PC-9 (cell line): ENCODE measurements at regions not wholly inside any gene's neighbourhood (a gene's known extent, or its start where the extent isn't known, plus 50 kb on each side); places are given as distances from the start of the nearest gene placed in this dataset.

Experiments used
- BruUV-seq: library from RNA; stranded (reverse); fragments of 400-500 nt; replicated peaks from 2 replicates; lab custom pipeline; 2021; lab: Mats Ljungman, UMichigan
- CTCF ChIA-PET: fragments of 300-600 bp; sonication (Branson Sonifier 250); formaldehyde crosslinking; loops from one replicate; lab custom pipeline; 2022; ENCODE audit warnings: antibody characterized with exemption; lab: Charles Lee
- POLR2A ChIA-PET: fragments of 300-600 bp; sonication (Branson Sonifier 250); formaldehyde crosslinking; loops from one replicate; lab custom pipeline; 2022; ENCODE audit warnings: antibody characterized with exemption; ENCODE audit not compliant: unreplicated experiment; lab: Charles Lee
- DNase-seq, 2 experiments: peaks; one replicate each; pipeline versions ENCODE4 v3.0.0 to v3.0.0-alpha.2; 2015 to 2022; ENCODE audit warnings: mixed read lengths in 1 of 2
- H2AFZ ChIP-seq: fragments of 200-600 bp; sonication (generic); 2 replicates; pipeline ENCODE4 v1.8.1; 2017; ENCODE audit warnings: antibody characterized with exemption
- H3F3A ChIP-seq: fragments of 200-600 bp; sonication (generic); 2 replicates; pipeline ENCODE4 v1.8.1; 2017; ENCODE audit warnings: antibody characterized with exemption, mild to moderate bottlenecking, low read depth; ENCODE audit not compliant: insufficient read depth
- H3K27ac ChIP-seq: fragments of 200-600 bp; sonication (generic); 2 replicates; pipeline ENCODE4 v1.6.1; 2016; ENCODE audit warnings: mixed run types
- H3K27me3 ChIP-seq: fragments of 200-600 bp; sonication (generic); 2 replicates; pipeline ENCODE4 v1.6.1; 2016; ENCODE audit warnings: low read depth, mixed run types; ENCODE audit not compliant: insufficient read depth
- H3K36me3 ChIP-seq: fragments of 200-600 bp; sonication (generic); 2 replicates; pipeline ENCODE4 v1.6.1; 2016; ENCODE audit warnings: low read depth, mixed run types
- H3K4me1 ChIP-seq: fragments of 200-600 bp; sonication (generic); replicated peaks from 2 replicates; pipeline ENCODE4 v1.6.1; 2016; ENCODE audit warnings: mixed run types; ENCODE audit not compliant: insufficient read depth
- H3K4me2 ChIP-seq: fragments of 200-600 bp; sonication (generic); 2 replicates; pipeline ENCODE4 v1.6.1; 2017; ENCODE audit warnings: mixed run types
- H3K4me3 ChIP-seq: fragments of 200-600 bp; sonication (generic); 2 replicates; pipeline ENCODE4 v1.6.1; 2016; ENCODE audit warnings: mixed run types
- H3K79me2 ChIP-seq: fragments of 200-600 bp; sonication (generic); 2 replicates; pipeline ENCODE4 v1.6.1; 2017; ENCODE audit warnings: low read depth, mixed run types
- H3K9me2 ChIP-seq: fragments of 200-600 bp; sonication (generic); 2 replicates; pipeline ENCODE4 v1.8.1; 2017; ENCODE audit warnings: mild to moderate bottlenecking; ENCODE audit not compliant: insufficient read depth
- H3K9me3 ChIP-seq: fragments of 200-600 bp; sonication (generic); 2 replicates; pipeline ENCODE4 v1.8.1; 2016; ENCODE audit warnings: low read depth; ENCODE audit not compliant: insufficient read depth
- H4K20me1 ChIP-seq: fragments of 200-600 bp; sonication (generic); 2 replicates; pipeline ENCODE4 v1.8.1; 2017; ENCODE audit not compliant: insufficient read depth
- EZH2 ChIP-seq: fragments of 200-600 bp; sonication (generic); IDR thresholded peaks from 2 replicates; pipeline ENCODE4 v1.8.0; 2017; ENCODE audit warnings: antibody characterized with exemption, low read depth
- intact Hi-C: fragments of 100-400 bp; cut with micrococcal nuclease; formaldehyde crosslinking; loops from one replicate; pipeline ENCODE4 v1.10.0; 2022; ENCODE audit not compliant: unreplicated experiment
- TF ChIP-seq, protein P1 (sequence below): fragments of 200-600 bp; sonication (generic); conservative IDR thresholded peaks from 2 replicates; pipeline ENCODE4 v1.6.1; 2017; ENCODE audit warnings: mixed run types, antibody characterized with exemption, mild to moderate bottlenecking, moderate library complexity

DNA sequence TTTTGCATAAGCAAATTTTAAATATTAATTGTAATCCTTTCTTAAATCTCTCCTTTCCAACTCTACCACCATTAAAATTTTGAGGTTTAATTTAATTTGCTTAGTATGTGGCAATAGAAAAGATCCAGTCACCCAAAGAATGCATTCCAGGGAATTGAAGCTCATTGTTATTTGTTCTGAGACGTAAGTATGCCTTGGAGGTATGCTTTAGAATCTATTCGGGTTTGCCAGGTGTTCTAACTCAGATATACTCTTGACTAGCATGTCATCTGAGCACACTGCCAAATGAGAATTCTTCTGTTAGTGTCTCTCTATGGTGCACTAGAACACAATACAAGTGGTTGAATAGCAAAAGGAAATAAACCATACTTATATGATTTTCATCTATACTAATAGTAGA lies 813.6 kb upstream of the ADGRL2 start:
- ChIA-PET CTCF (no interaction called here), POLR2A (no interaction called here)
- H3K4me3 ChIP-seq: no peak overlapping the region
- H3K9me3 ChIP-seq: no peaks in the 10 kb centered on the region
- no TSS peak for BruUV-seq
- no peaks in the 10 kb centered on the region for H3F3A ChIP-seq
- DNase-seq: no peak
- no peak for TF ChIP-seq EZH2
- TF ChIP-seq, protein P1, sequence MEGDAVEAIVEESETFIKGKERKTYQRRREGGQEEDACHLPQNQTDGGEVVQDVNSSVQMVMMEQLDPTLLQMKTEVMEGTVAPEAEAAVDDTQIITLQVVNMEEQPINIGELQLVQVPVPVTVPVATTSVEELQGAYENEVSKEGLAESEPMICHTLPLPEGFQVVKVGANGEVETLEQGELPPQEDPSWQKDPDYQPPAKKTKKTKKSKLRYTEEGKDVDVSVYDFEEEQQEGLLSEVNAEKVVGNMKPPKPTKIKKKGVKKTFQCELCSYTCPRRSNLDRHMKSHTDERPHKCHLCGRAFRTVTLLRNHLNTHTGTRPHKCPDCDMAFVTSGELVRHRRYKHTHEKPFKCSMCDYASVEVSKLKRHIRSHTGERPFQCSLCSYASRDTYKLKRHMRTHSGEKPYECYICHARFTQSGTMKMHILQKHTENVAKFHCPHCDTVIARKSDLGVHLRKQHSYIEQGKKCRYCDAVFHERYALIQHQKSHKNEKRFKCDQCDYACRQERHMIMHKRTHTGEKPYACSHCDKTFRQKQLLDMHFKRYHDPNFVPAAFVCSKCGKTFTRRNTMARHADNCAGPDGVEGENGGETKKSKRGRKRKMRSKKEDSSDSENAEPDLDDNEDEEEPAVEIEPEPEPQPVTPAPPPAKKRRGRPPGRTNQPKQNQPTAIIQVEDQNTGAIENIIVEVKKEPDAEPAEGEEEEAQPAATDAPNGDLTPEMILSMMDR: no peak
- H3K36me3 ChIP-seq: no peaks in the 10 kb centered on the region
- H3K9me2 ChIP-seq: no peaks in the 10 kb centered on the region
- H3K4me1 ChIP-seq: no peaks in the 10 kb centered on the region
- H2AFZ ChIP-seq: no peak overlapping the region
- H3K4me2 ChIP-seq: no peak overlapping the region
- no peaks in the 10 kb centered on the region for H3K79me2 ChIP-seq
- H3K27ac ChIP-seq: no peak overlapping the region
- H3K27me3 ChIP-seq: no peaks in the 10 kb centered on the region
- no peaks in the 10 kb centered on the region for H4K20me1 ChIP-seq
- intact Hi-C loops: no loop called here

DNA sequence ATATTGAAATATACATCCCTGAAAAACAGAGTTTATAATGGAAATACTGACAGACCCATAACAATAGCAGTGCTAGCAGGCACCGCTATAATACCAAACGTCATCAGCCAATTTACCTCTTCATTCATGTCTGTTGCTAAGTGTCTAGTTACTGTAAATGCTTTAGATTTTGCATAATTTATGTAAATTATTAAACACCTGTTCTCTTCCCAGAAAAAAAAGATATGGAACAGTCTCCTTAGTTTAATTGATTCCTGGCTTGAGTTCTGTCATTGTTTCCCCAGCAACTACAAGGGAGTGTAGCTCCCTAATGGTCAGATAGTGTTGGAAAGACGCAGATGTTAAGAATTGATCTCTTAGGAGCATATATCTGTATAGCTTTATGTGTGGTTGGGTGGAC lies 817.9 kb upstream of the ADGRL2 start:
- BruUV-seq: no TSS peak
- no peak overlapping the region for H2AFZ ChIP-seq
- H3K9me3 ChIP-seq: no peaks in the 10 kb centered on the region
- ChIA-PET CTCF (no interaction called here), POLR2A (no interaction called here)
- no peaks in the 10 kb centered on the region for H3K9me2 ChIP-seq
- intact Hi-C loops: no loop called here
- no peaks in the 10 kb centered on the region for H3K36me3 ChIP-seq
- no peaks in the 10 kb centered on the region for H4K20me1 ChIP-seq
- no peaks in the 10 kb centered on the region for H3K4me1 ChIP-seq
- TF ChIP-seq EZH2: no peak
- TF ChIP-seq, protein P1: no peak
- H3K27me3 ChIP-seq: no peaks in the 10 kb centered on the region
- no peaks in the 10 kb centered on the region for H3K79me2 ChIP-seq
- no peak overlapping the region for H3K27ac ChIP-seq
- no peaks in the 10 kb centered on the region for H3F3A ChIP-seq
- H3K4me2 ChIP-seq: no peak overlapping the region
- no peak for DNase-seq
- H3K4me3 ChIP-seq: no peak overlapping the region

DNA sequence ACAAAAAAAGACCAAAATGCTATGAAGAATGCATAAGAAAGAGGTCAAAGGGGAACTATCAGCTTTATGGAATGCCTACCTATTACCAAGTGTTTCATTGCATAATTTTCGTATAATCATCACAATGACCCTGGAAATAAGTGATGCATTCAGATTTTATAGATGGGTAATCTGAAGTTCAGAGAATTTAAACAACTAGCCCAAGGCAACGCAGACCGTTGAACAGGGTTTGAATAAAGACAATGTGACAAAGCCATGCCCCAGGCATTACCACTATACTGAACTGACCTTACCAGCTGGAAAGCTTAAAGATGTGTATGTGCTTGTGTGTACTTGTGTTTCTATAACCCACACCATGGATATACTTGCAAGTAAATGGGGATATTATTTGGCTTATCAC lies 827.6 kb upstream of the ADGRL2 start:
- Histone ChIP-seq H3K4me3 (no peak overlapping the region), H3K27me3 (no peaks in the 10 kb centered on the region), H3K9me3 (no peaks in the 10 kb centered on the region), H4K20me1 (no peaks in the 10 kb centered on the region), H3K9me2 (no peaks in the 10 kb centered on the region), H3K36me3 (no peaks in the 10 kb centered on the region), H3K79me2 (no peaks in the 10 kb centered on the region), H2AFZ (no peak overlapping the region), H3F3A (no peaks in the 10 kb centered on the region), H3K27ac (no peak overlapping the region), H3K4me1 (no peaks in the 10 kb centered on the region), H3K4me2 (no peak overlapping the region)
- ChIA-PET CTCF (no interaction called here), POLR2A (no interaction called here)
- no TSS peak for BruUV-seq
- DNase-seq: no peak
- intact Hi-C loops: no loop called here
- TF ChIP-seq, protein P1: no peak
- TF ChIP-seq EZH2: no peak
